H1 (cell line): ENCODE measurements at regions not wholly inside any gene's neighbourhood (a gene's known extent, or its start where the extent isn't known, plus 50 kb on each side); places are given as distances from the start of the nearest gene placed in this dataset.
A peak's percentile ranks its signal among the peaks of the same experiment; 100 is the strongest.

Experiments
- CTCF ChIA-PET: fragments of 300-600 bp; sonication (Branson Sonifier 250); formaldehyde crosslinking; loops from one replicate; lab custom pipeline; 2021; ENCODE audit not compliant: partially characterized antibody; lab: Charles Lee
- POLR2A ChIA-PET: fragments of 300-600 bp; sonication (Branson Sonifier 250); formaldehyde crosslinking; loops from one replicate; lab custom pipeline; 2021; ENCODE audit warnings: inconsistent platforms; ENCODE audit not compliant: partially characterized antibody; lab: Charles Lee
- DNase-seq, 2 experiments: peaks; one replicate each; pipeline versions ENCODE4 v3.0.0 to v3.0.0-alpha.2; 2010 to 2022; ENCODE audit warnings: low spot score in 2 of 2, low read depth in 1 of 2, mixed read lengths in 1 of 2
- FAIRE-seq: peaks from 2 replicates; lab custom pipeline; 2011; peaks lifted over from hg19 to GRCh38; lab: Jason Lieb, UNC
- H2AFZ ChIP-seq: 2 replicates; pipeline ENCODE4 v1.8.1; 2012; ENCODE audit warnings: low read length, inconsistent platforms
- H2AK5ac ChIP-seq: 2 replicates; pipeline ENCODE4 v1.6.1; 2013; ENCODE audit warnings: low read depth, low read length
- H2BK120ac ChIP-seq: replicated peaks from 2 replicates; pipeline ENCODE3; 2013; ENCODE audit warnings: low read depth, low read length, inconsistent platforms
- H2BK12ac ChIP-seq: 2 replicates; pipeline ENCODE4 v1.6.1; 2013; ENCODE audit warnings: low read depth, low read length
- H2BK15ac ChIP-seq: 2 replicates; pipeline ENCODE4 v1.6.1; 2013; ENCODE audit warnings: low read length
- H2BK20ac ChIP-seq: 2 replicates; pipeline ENCODE4 v1.6.1; 2013; ENCODE audit warnings: low read length
- H2BK5ac ChIP-seq: 2 replicates; pipeline ENCODE4 v1.6.1; 2013; ENCODE audit warnings: low read depth, low read length
- H3K14ac ChIP-seq: 2 replicates; pipeline ENCODE4 v1.6.1; 2013; ENCODE audit warnings: inconsistent platforms; ENCODE audit not compliant: insufficient read length
- H3K18ac ChIP-seq: 2 replicates; pipeline ENCODE4 v1.6.1; 2013; ENCODE audit warnings: low read length; ENCODE audit errors: extremely low read depth
- H3K23ac ChIP-seq: 2 replicates; pipeline ENCODE4 v1.6.1; 2013; ENCODE audit warnings: inconsistent platforms; ENCODE audit not compliant: insufficient read length
- H3K23me2 ChIP-seq: 2 replicates; pipeline ENCODE4 v1.6.1; 2013; ENCODE audit warnings: low read depth, low read length
- H3K27ac ChIP-seq: 2 replicates; pipeline ENCODE4 v1.6.1; 2011; ENCODE audit warnings: low read depth, low read length, inconsistent platforms
- H3K27me3 ChIP-seq, 4 experiments: replicated peaks in 1 of 4; 1 replicate in 1 of 4; 2 replicates in 3 of 4; pipeline versions ENCODE4 v1.6.1 to v1.8.1; 2011 to 2013; ENCODE audit warnings: low read length in 3 of 4, mild to moderate bottlenecking in 3 of 4, inconsistent platforms in 2 of 4, mixed read lengths in 2 of 4, moderate library complexity in 1 of 4; ENCODE audit not compliant: control insufficient read depth in 3 of 4, insufficient read depth in 3 of 4; ENCODE audit errors: extremely low read depth in 1 of 4
- H3K36me3 ChIP-seq, 4 experiments: 2 replicates each; pipeline versions ENCODE4 v1.6.1 to v1.8.1; 2011 to 2013; ENCODE audit warnings: mild to moderate bottlenecking in 4 of 4, low read length in 3 of 4, moderate library complexity in 2 of 4, control low read depth in 1 of 4, inconsistent platforms in 1 of 4; ENCODE audit not compliant: insufficient read depth in 4 of 4, control insufficient read depth in 2 of 4
- H3K4ac ChIP-seq: replicated peaks from 2 replicates; pipeline ENCODE3; 2013; ENCODE audit warnings: low read length, low read depth, mixed read lengths, inconsistent platforms; ENCODE audit not compliant: insufficient read length
- H3K4me1 ChIP-seq, 4 experiments: replicated peaks in 1 of 4; 1 replicate in 1 of 4; 2 replicates in 3 of 4; pipeline versions ENCODE4 v1.6.1 to v1.8.1; 2011 to 2013; ENCODE audit warnings: low read length in 3 of 4, inconsistent platforms in 2 of 4, mixed read lengths in 1 of 4; ENCODE audit not compliant: insufficient read depth in 4 of 4, control insufficient read depth in 3 of 4
- H3K4me2 ChIP-seq, 2 experiments: 2 replicates each; pipeline versions ENCODE4 v1.6.1 to v1.8.1; 2011 to 2013; ENCODE audit warnings: low read depth in 2 of 2, low read length in 2 of 2, control low read depth in 1 of 2, inconsistent platforms in 1 of 2, mild to moderate bottlenecking in 1 of 2; ENCODE audit not compliant: insufficient read depth in 1 of 2
- H3K4me3 ChIP-seq, 4 experiments: fragments of 200-600, 300-600 bp in 1 of 4; sonication (generic), shearing (Covaris generic), sonication (Bioruptor Twin) in 1 of 4; 2 replicates each; pipeline versions ENCODE4 v1.5.1 to v1.8.1; 2011 to 2016; ENCODE audit warnings: low read length in 4 of 4, low read depth in 3 of 4, control low read depth in 2 of 4, inconsistent platforms in 2 of 4, mild to moderate bottlenecking in 2 of 4, mixed read lengths in 1 of 4, moderate library complexity in 1 of 4; ENCODE audit not compliant: insufficient read depth in 2 of 4; ENCODE audit errors: extremely low read depth in 1 of 4
- H3K56ac ChIP-seq: replicated peaks from 2 replicates; pipeline ENCODE3; 2013; ENCODE audit warnings: low read depth, mild to moderate bottlenecking, mixed read lengths, low read length, inconsistent platforms; ENCODE audit not compliant: insufficient read length
- H3K79me1 ChIP-seq: 2 replicates; pipeline ENCODE4 v1.6.1; 2013; ENCODE audit warnings: low read depth, low read length, control low read depth
- H3K79me2 ChIP-seq, 2 experiments: 2 replicates each; pipeline versions ENCODE4 v1.6.1 to v1.8.1; 2012 to 2013; ENCODE audit warnings: low read length in 2 of 2, mild to moderate bottlenecking in 2 of 2, inconsistent platforms in 1 of 2; ENCODE audit not compliant: insufficient read depth in 2 of 2, control insufficient read depth in 1 of 2
- H3K9ac ChIP-seq, 4 experiments: replicated peaks in 1 of 4; 1 replicate in 1 of 4; 2 replicates in 3 of 4; pipeline versions ENCODE4 v1.6.1 to v1.8.1; 2011 to 2013; ENCODE audit warnings: low read depth in 3 of 4, low read length in 3 of 4, control low read depth in 2 of 4, mild to moderate bottlenecking in 2 of 4, moderate library complexity in 2 of 4, inconsistent platforms in 1 of 4; ENCODE audit errors: extremely low read depth in 1 of 4
- H3K9me3 ChIP-seq, 2 experiments: 2 replicates each; pipeline versions ENCODE4 v1.6.1 to v1.8.1; 2012 to 2013; ENCODE audit warnings: mild to moderate bottlenecking in 2 of 2, moderate library complexity in 2 of 2, control low read depth in 1 of 2, inconsistent platforms in 1 of 2, low read depth in 1 of 2, low read length in 1 of 2, mixed read lengths in 1 of 2; ENCODE audit not compliant: insufficient read depth in 2 of 2
- H4K20me1 ChIP-seq, 2 experiments: replicated peaks in 1 of 2; 2 replicates each; pipeline versions ENCODE3 to v1.8.1; 2011 to 2013; ENCODE audit warnings: inconsistent platforms in 2 of 2, low read length in 2 of 2, mild to moderate bottlenecking in 1 of 2; ENCODE audit not compliant: insufficient read depth in 2 of 2, control insufficient read depth in 1 of 2
- H4K5ac ChIP-seq: 2 replicates; pipeline ENCODE4 v1.6.1; 2013; ENCODE audit warnings: low read length, low read depth, mixed read lengths, inconsistent platforms; ENCODE audit not compliant: insufficient read length
- H4K8ac ChIP-seq: 2 replicates; pipeline ENCODE4 v1.8.0; 2013; ENCODE audit warnings: mild to moderate bottlenecking, moderate library complexity, low read length, inconsistent platforms; ENCODE audit not compliant: insufficient read depth; ENCODE audit errors: extremely low read depth
- H4K91ac ChIP-seq: replicated peaks from 2 replicates; pipeline ENCODE3; 2013; ENCODE audit warnings: low read length, mixed read lengths, inconsistent platforms; ENCODE audit not compliant: insufficient read length
- CTCF ChIP-seq, 3 experiments: IDR thresholded peaks; 1 replicate in 2 of 3; 2 replicates in 1 of 3; pipeline versions ENCODE4 v1.5.1 to v1.6.1; 2011; ENCODE audit warnings: low read length in 3 of 3, mild to moderate bottlenecking in 3 of 3, inconsistent platforms in 2 of 3, low read depth in 1 of 3, moderate library complexity in 1 of 3; ENCODE audit not compliant: insufficient read depth in 1 of 3; ENCODE audit errors: control extremely low read depth in 1 of 3
- POU5F1 ChIP-seq: IDR thresholded peaks from 2 replicates; pipeline ENCODE4 v1.6.1; 2011; ENCODE audit warnings: low read depth, mild to moderate bottlenecking, low read length, moderate library complexity
- RAD21 ChIP-seq, 2 experiments: IDR thresholded peaks in 1 of 2; conservative IDR thresholded peaks in 1 of 2; 2 replicates each; pipeline ENCODE4 v1.6.1; 2011; ENCODE audit warnings: low read depth in 2 of 2, low read length in 2 of 2, improper control_type of control experiment in 1 of 2, inconsistent platforms in 1 of 2, mild to moderate bottlenecking in 1 of 2, moderate library complexity in 1 of 2
- YY1 ChIP-seq: IDR thresholded peaks from 2 replicates; pipeline ENCODE4 v1.6.1; 2011; ENCODE audit warnings: low read depth, mild to moderate bottlenecking, low read length
- WGBS, 2 experiments: shearing (Covaris generic) in 1 of 2; methylation state at CpG; one replicate each; pipeline versions ENCODE4 v1.1.6 to v1.1.7; 2013 to 2015; ENCODE audit warnings: low lambda C conversion rate in 2 of 2, mixed read lengths in 2 of 2, inconsistent platforms in 1 of 2, low coverage in 1 of 2, missing lambda C conversion rate in 1 of 2; ENCODE audit not compliant: insufficient replicate concordance in 2 of 2, insufficient coverage in 1 of 2, insufficient read length in 1 of 2; ENCODE audit errors: extremely low coverage in 1 of 2, missing lambda C conversion rate in 1 of 2; 5-methylcytosine and 5-hydroxymethylcytosine counted together

- Histone ChIP-seq H3K4me1 (no peaks in the 10 kb centered on the region), H3K4ac (no peak overlapping the region), H2AFZ (peak overlapping the region; percentile 74; the same call in 1 of the 2 replicates), H4K5ac (no peak overlapping the region), H3K14ac (no peak overlapping the region), H3K79me1 (no peaks in the 10 kb centered on the region), H4K91ac (no peak overlapping the region), H3K23me2 (no peaks in the 10 kb centered on the region), H3K79me2 (no peaks in the 10 kb centered on the region), H2BK120ac (no peak overlapping the region), H2BK5ac (no peak overlapping the region), H3K4me2 (no peak overlapping the region), H2BK15ac (no peak overlapping the region), H2BK20ac (no peak overlapping the region), H4K20me1 (no peaks in the 10 kb centered on the region), H2BK12ac (no peak overlapping the region; the same call in 1 of the 2 replicates), H3K27me3 (no peaks in the 10 kb centered on the region), H4K8ac (peak overlapping the region; percentile 74), H3K9me3 (no peaks in the 10 kb centered on the region), H2AK5ac (no peak overlapping the region), H3K9ac (no peak overlapping the region), H3K18ac (no peak overlapping the region), H3K27ac (no peak overlapping the region), H3K23ac (no peak overlapping the region), H3K4me3 (no peak overlapping the region), H3K36me3 (no peaks in the 10 kb centered on the region), H3K56ac (no peak overlapping the region)
- ChIA-PET CTCF (interaction anchor here (0.7 to 1.5 kb wide), 9 partner anchors 8 to 344 kb away, joined by 3 to 7 read pairs (median 3); no protein-coding TSS in a partner anchor), POLR2A (interaction anchor here (0.8 kb wide), 1 partner anchor 29 kb away, joined by 3 read pairs; no protein-coding TSS in a partner anchor)
- 82% methylated on average over 3 of the region's 3 CpGs; no CpG with 5 or more reads in 1 of the 2 experiments for WGBS, 2 experiments
- FAIRE-seq (no peak), DNase-seq (peak in 1 of 2 experiments; percentile 2)
- peak; percentile 68 for TF ChIP-seq YY1
- TF ChIP-seq CTCF (IDR thresholded peaks at IDR 0.05; ENCODE audit: control extremely low read depth in 1 of 3, insufficient read depth in 1 of 3, low read depth in 1 of 3, low read length in 3 of 3): peak in 2 of 3 experiments; percentile 41 to 42; a peak in 2 of 4 replicates
- peak; percentile 54 to 56 for TF ChIP-seq RAD21 (IDR thresholded peaks at IDR 0.05 in 1 of 2, conservative IDR thresholded peaks at IDR 0.05 in 1 of 2; ENCODE audit: low read depth in 2 of 2, low read length in 2 of 2)
- TF ChIP-seq POU5F1: no peak
Observed at GRCh38 chr9:118222375-118222774, 518.2 kb downstream of the TLR4 start.
